Large intestine (tissue), 3 donors: ENCODE measurements at regions not wholly inside any gene's neighbourhood (a gene's known extent, or its start where the extent isn't known, plus 50 kb on each side); places are given as distances from the start of the nearest gene placed in this dataset.

ENCODE experiments used
- DNase-seq, 2 donors: peaks; one replicate each; pipeline versions ENCODE4 v3.0.0 to v3.0.0-alpha.2; 2013
- H3K27ac ChIP-seq: one replicate; pipeline ENCODE4 v1.5.1; 2013; ENCODE audit warnings: low read length
- H3K27me3 ChIP-seq: 2 replicates; pipeline ENCODE4 v1.6.1; 2013; ENCODE audit warnings: low read length; ENCODE audit not compliant: control insufficient read depth, insufficient read depth
- H3K36me3 ChIP-seq: 2 replicates; pipeline ENCODE4 v1.6.1; 2013; ENCODE audit warnings: low read length; ENCODE audit not compliant: control insufficient read depth, insufficient read depth
- H3K4me1 ChIP-seq: one replicate; pipeline ENCODE4 v1.6.1; 2013; ENCODE audit warnings: low read length; ENCODE audit not compliant: control insufficient read depth, insufficient read depth
- H3K4me3 ChIP-seq: one replicate; pipeline ENCODE4 v1.5.1; 2013; ENCODE audit warnings: low read length
- H3K9me3 ChIP-seq: one replicate; pipeline ENCODE4 v1.6.1; 2013; ENCODE audit warnings: mild to moderate bottlenecking, low read depth, low read length, moderate library complexity; ENCODE audit not compliant: control insufficient read depth
- WGBS: methylation state at CpG from one replicate; pipeline ENCODE4 v1.1.5; 2013; ENCODE audit warnings: low lambda C conversion rate; ENCODE audit not compliant: insufficient coverage; 5-methylcytosine and 5-hydroxymethylcytosine counted together

- Histone ChIP-seq H3K4me1 (peaks cover 28% of the 10 kb centered on the region), H3K4me3 (no peak overlapping the region), H3K36me3 (no peaks in the 10 kb centered on the region), H3K9me3 (no peaks in the 10 kb centered on the region), H3K27me3 (no peaks in the 10 kb centered on the region), H3K27ac (no peak overlapping the region)
- no CpG with 5 or more reads among the region's 2 CpGs for WGBS
- DNase-seq, result no peak
Observed at GRCh38 chr2:47236503-47237215, 60.3 kb upstream of the CALM2 start.

GRCh38 chr2:47235132-47235531, 58.8 kb upstream of the CALM2 start:
- no CpG with 5 or more reads among the region's 2 CpGs for WGBS
- Histone ChIP-seq H3K4me1 (peaks cover 28% of the 10 kb centered on the region), H3K27ac (peak overlapping the region; percentile 10), H3K9me3 (no peaks in the 10 kb centered on the region), H3K36me3 (no peaks in the 10 kb centered on the region), H3K4me3 (no peak overlapping the region), H3K27me3 (no peaks in the 10 kb centered on the region)
- DNase-seq, result peak; percentile 54 to 70

GRCh38 chr2:47234456-47234855, 58.1 kb upstream of the CALM2 start:
- Histone ChIP-seq H3K4me3 (no peak overlapping the region), H3K4me1 (peaks cover 28% of the 10 kb centered on the region), H3K27me3 (no peaks in the 10 kb centered on the region), H3K27ac (no peak overlapping the region), H3K36me3 (no peaks in the 10 kb centered on the region), H3K9me3 (no peaks in the 10 kb centered on the region)
- no peak for DNase-seq
- WGBS, result no CpG with 5 or more reads among the region's 6 CpGs

GRCh38 chr2:47232738-47233415, 56.6 kb upstream of the CALM2 start:
- no CpG with 5 or more reads among the region's 8 CpGs for WGBS
- no peaks in the 10 kb centered on the region for H3K9me3 ChIP-seq
- DNase-seq, result no peak
- H3K27ac ChIP-seq, result no peak overlapping the region
- H3K36me3 ChIP-seq, result no peaks in the 10 kb centered on the region
- H3K4me1 ChIP-seq, result peaks cover 33% of the 10 kb centered on the region
- H3K4me3 ChIP-seq, result no peak overlapping the region
- no peaks in the 10 kb centered on the region for H3K27me3 ChIP-seq

GRCh38 chr2:47230418-47230817, 54.1 kb upstream of the CALM2 start:
- Histone ChIP-seq H3K27me3 (no peaks in the 10 kb centered on the region), H3K27ac (no peak overlapping the region), H3K9me3 (no peaks in the 10 kb centered on the region), H3K36me3 (no peaks in the 10 kb centered on the region), H3K4me1 (peaks cover 46% of the 10 kb centered on the region), H3K4me3 (no peak overlapping the region)
- no peak for DNase-seq
- WGBS, result no CpG with 5 or more reads among the region's 4 CpGs

GRCh38 chr2:47227532-47228279, 51.4 kb upstream of the CALM2 start:
- no peaks in the 10 kb centered on the region for H3K27me3 ChIP-seq
- DNase-seq, result no peak
- H3K36me3 ChIP-seq, result no peaks in the 10 kb centered on the region
- H3K4me3 ChIP-seq, result no peak overlapping the region
- H3K27ac ChIP-seq, result peak overlapping the region; percentile 9
- WGBS, result no CpG with 5 or more reads among the region's 9 CpGs
- no peaks in the 10 kb centered on the region for H3K9me3 ChIP-seq
- peaks cover 49% of the 10 kb centered on the region for H3K4me1 ChIP-seq

GRCh38 chr2:47226923-47227220, 50.6 kb upstream of the CALM2 start:
- no peaks in the 10 kb centered on the region for H3K9me3 ChIP-seq
- peak overlapping the region; percentile 90 for H3K27ac ChIP-seq
- H3K4me1 ChIP-seq, result peaks cover 49% of the 10 kb centered on the region
- DNase-seq, result no peak
- WGBS, result 80% methylated on average over 1 of the region's 6 CpGs
- H3K36me3 ChIP-seq, result no peaks in the 10 kb centered on the region
- H3K27me3 ChIP-seq, result no peaks in the 10 kb centered on the region
- no peak overlapping the region for H3K4me3 ChIP-seq

- Histone ChIP-seq H3K36me3 (no peaks in the 10 kb centered on the region), H3K9me3 (no peaks in the 10 kb centered on the region), H3K4me3 (no peak overlapping the region), H3K27ac (peak overlapping the region; percentile 90), H3K4me1 (peaks cover 49% of the 10 kb centered on the region), H3K27me3 (no peaks in the 10 kb centered on the region)
- WGBS, result no CpG with 5 or more reads among the region's 4 CpGs
- peak; percentile 62 to 87 for DNase-seq
Observed at GRCh38 chr2:47226132-47226922, 50.0 kb upstream of the CALM2 start.
